ENCODE measurements at regions not wholly inside any gene's neighbourhood (a gene's known extent, or its start where the extent isn't known, plus 50 kb on each side); places are given as distances from the start of the nearest gene placed in this dataset.

GRCh38 chr4:120319046-120319767, 252.6 kb upstream of the MAD2L1 start:
- no peak overlapping the region for H3K4me3 Mint-ChIP-seq (ENCODE audit: unreplicated experiment)
- POLR2A ChIA-PET: no interaction called here
- no peak overlapping the region for H3K27ac Mint-ChIP-seq (ENCODE audit: low read depth, unreplicated experiment)
- H3K4me1 Mint-ChIP-seq (ENCODE audit: insufficient read depth, unreplicated experiment): no peaks in the 10 kb centered on the region
- no TSS peak for BruUV-seq (replicated peaks)
- no peaks in the 10 kb centered on the region for H3K9me3 Mint-ChIP-seq (ENCODE audit: unreplicated experiment)
- intact Hi-C loops (cut with micrococcal nuclease): no loop called here
- no peaks in the 10 kb centered on the region for H3K27me3 Mint-ChIP-seq (ENCODE audit: insufficient read depth, unreplicated experiment)
- TF ChIP-seq CTCF (IDR thresholded peaks at IDR 0.05; ENCODE audit: unreplicated experiment): no peak
- CTCF ChIA-PET: no interaction called here
- no peaks in the 10 kb centered on the region for H3K36me3 Mint-ChIP-seq (ENCODE audit: insufficient read depth, unreplicated experiment)
- no peak for DNase-seq (ENCODE audit: unreplicated experiment)

- Mint-ChIP-seq H3K4me3 (ENCODE audit: unreplicated experiment) (no peak overlapping the region), H3K27me3 (ENCODE audit: insufficient read depth, unreplicated experiment) (no peaks in the 10 kb centered on the region), H3K4me1 (ENCODE audit: insufficient read depth, unreplicated experiment) (no peaks in the 10 kb centered on the region), H3K27ac (ENCODE audit: low read depth, unreplicated experiment) (no peak overlapping the region), H3K9me3 (ENCODE audit: unreplicated experiment) (no peaks in the 10 kb centered on the region), H3K36me3 (ENCODE audit: insufficient read depth, unreplicated experiment) (no peaks in the 10 kb centered on the region)
- intact Hi-C loops (cut with micrococcal nuclease): no loop called here
- POLR2A ChIA-PET: interaction anchor here (0.5 kb wide), 1 partner anchor 214 kb away, joined by 3 read pairs; no protein-coding TSS in a partner anchor
- CTCF ChIA-PET: no interaction called here
- DNase-seq (ENCODE audit: unreplicated experiment): no peak
- no TSS peak for BruUV-seq (replicated peaks)
- no peak for TF ChIP-seq CTCF (IDR thresholded peaks at IDR 0.05; ENCODE audit: unreplicated experiment)
These were observed 251.7 kb upstream of the MAD2L1 start for GRCh38 chr4:120318196-120318846.

GRCh38 chr4:120317713-120318112, 251.1 kb upstream of the MAD2L1 start:
- intact Hi-C loops (cut with micrococcal nuclease): no loop called here
- Mint-ChIP-seq H3K36me3 (ENCODE audit: insufficient read depth, unreplicated experiment) (no peaks in the 10 kb centered on the region), H3K27me3 (ENCODE audit: insufficient read depth, unreplicated experiment) (no peaks in the 10 kb centered on the region), H3K4me1 (ENCODE audit: insufficient read depth, unreplicated experiment) (no peaks in the 10 kb centered on the region), H3K27ac (ENCODE audit: low read depth, unreplicated experiment) (no peak overlapping the region), H3K4me3 (ENCODE audit: unreplicated experiment) (no peak overlapping the region), H3K9me3 (ENCODE audit: unreplicated experiment) (no peaks in the 10 kb centered on the region)
- peak; percentile 5 for DNase-seq (ENCODE audit: unreplicated experiment)
- BruUV-seq (replicated peaks): no TSS peak
- TF ChIP-seq CTCF (IDR thresholded peaks at IDR 0.05; ENCODE audit: unreplicated experiment): no peak
- POLR2A ChIA-PET: no interaction called here
- CTCF ChIA-PET: no interaction called here

- Mint-ChIP-seq H3K9me3 (ENCODE audit: unreplicated experiment) (no peaks in the 10 kb centered on the region), H3K27ac (ENCODE audit: low read depth, unreplicated experiment) (no peak overlapping the region), H3K4me1 (ENCODE audit: insufficient read depth, unreplicated experiment) (no peaks in the 10 kb centered on the region), H3K4me3 (ENCODE audit: unreplicated experiment) (no peak overlapping the region), H3K27me3 (ENCODE audit: insufficient read depth, unreplicated experiment) (no peaks in the 10 kb centered on the region), H3K36me3 (ENCODE audit: insufficient read depth, unreplicated experiment) (no peaks in the 10 kb centered on the region)
- no TSS peak for BruUV-seq (replicated peaks)
- POLR2A ChIA-PET: no interaction called here
- CTCF ChIA-PET: no interaction called here
- intact Hi-C loops (cut with micrococcal nuclease): no loop called here
- no peak for DNase-seq (ENCODE audit: unreplicated experiment)
- no peak for TF ChIP-seq CTCF (IDR thresholded peaks at IDR 0.05; ENCODE audit: unreplicated experiment)
These were observed 249.8 kb upstream of the MAD2L1 start for GRCh38 chr4:120316416-120316815.

Measured in MCF 10A (cell line).